Fibroblast of lung (primary cell): ENCODE measurements at regions not wholly inside any gene's neighbourhood (a gene's known extent, or its start where the extent isn't known, plus 50 kb on each side); places are given as distances from the start of the nearest gene placed in this dataset.

Experiments
- CTCF ChIP-seq, 2 donors: IDR thresholded peaks in 1 of 2; conservative IDR thresholded peaks in 1 of 2; 1 replicate in 1 of 2; 2 replicates in 1 of 2; pipeline ENCODE4 v1.5.1; 2011 to 2012; ENCODE audit warnings: low read length in 2 of 2, control low read depth in 1 of 2, inconsistent platforms in 1 of 2, low read depth in 1 of 2, mild to moderate bottlenecking in 1 of 2
- EZH2 ChIP-seq: IDR thresholded peaks from 2 replicates; pipeline ENCODE4 v1.5.1; 2012; ENCODE audit warnings: low read length, control low read depth, mild to moderate bottlenecking; ENCODE audit errors: missing control alignments

GRCh38 chr3:117844676-117845075, 1135.1 kb downstream of the TUSC7 start:
- TF ChIP-seq CTCF (conservative IDR thresholded peaks at IDR 0.05 in 1 of 2, IDR thresholded peaks at IDR 0.05 in 1 of 2; ENCODE audit: low read depth in 1 of 2, low read length in 2 of 2) (no peak), EZH2 (no peak)
